H1 (cell line): ENCODE measurements at regions not wholly inside any gene's neighbourhood (a gene's known extent, or its start where the extent isn't known, plus 50 kb on each side); places are given as distances from the start of the nearest gene placed in this dataset.

Source experiments
- CHD2 ChIP-seq: IDR thresholded peaks from 2 replicates; pipeline ENCODE4 v1.6.1; 2012; ENCODE audit warnings: low read length, improper control_type of control experiment
- EGR1 ChIP-seq: IDR thresholded peaks from 2 replicates; pipeline ENCODE4 v1.6.1; 2011; ENCODE audit warnings: low read depth, low read length, borderline replicate concordance
- EZH2 ChIP-seq: fragments of 200-600 bp; sonication (generic); IDR thresholded peaks from 2 replicates; pipeline ENCODE4 v1.7.1; 2012; ENCODE audit warnings: low read depth, mild to moderate bottlenecking, moderate library complexity, low read length, inconsistent platforms; ENCODE audit not compliant: severe bottlenecking
- GTF2F1 ChIP-seq: IDR thresholded peaks from 2 replicates; pipeline ENCODE4 v1.6.1; 2012; ENCODE audit warnings: low read depth, low read length, improper control_type of control experiment, borderline replicate concordance
- MAFK ChIP-seq: IDR thresholded peaks from 2 replicates; pipeline ENCODE4 v1.6.1; 2012; ENCODE audit warnings: low read depth, mild to moderate bottlenecking, improper control_type of control experiment, low read length
- POLR2A ChIP-seq, 2 experiments: IDR thresholded peaks; 1 replicate in 1 of 2; 2 replicates in 1 of 2; pipeline ENCODE4 v1.6.1; 2011; ENCODE audit warnings: low read depth in 2 of 2, low read length in 2 of 2, mild to moderate bottlenecking in 2 of 2; ENCODE audit errors: control extremely low read depth in 1 of 2
- POLR2AphosphoS5 ChIP-seq: IDR thresholded peaks from 2 replicates; pipeline ENCODE4 v1.6.1; 2011; ENCODE audit warnings: low read depth, low read length
- RFX5 ChIP-seq: IDR thresholded peaks from 2 replicates; pipeline ENCODE4 v1.6.1; 2011; ENCODE audit warnings: low read depth, low read length, improper control_type of control experiment, borderline replicate concordance
- SP1 ChIP-seq: IDR thresholded peaks from 2 replicates; pipeline ENCODE4 v1.6.1; 2011; ENCODE audit warnings: low read depth, low read length
- TCF12 ChIP-seq: IDR thresholded peaks from 2 replicates; pipeline ENCODE4 v1.6.1; 2011; ENCODE audit warnings: low read depth, mild to moderate bottlenecking, low read length
- YY1 ChIP-seq: IDR thresholded peaks from 2 replicates; pipeline ENCODE4 v1.6.1; 2011; ENCODE audit warnings: low read depth, mild to moderate bottlenecking, low read length
- TF ChIP-seq, protein P1 (sequence below), 3 experiments: IDR thresholded peaks; 1 replicate in 2 of 3; 2 replicates in 1 of 3; pipeline versions ENCODE4 v1.5.1 to v1.6.1; 2011; ENCODE audit warnings: low read length in 3 of 3, mild to moderate bottlenecking in 3 of 3, inconsistent platforms in 2 of 3, low read depth in 1 of 3, moderate library complexity in 1 of 3; ENCODE audit not compliant: insufficient read depth in 1 of 3; ENCODE audit errors: control extremely low read depth in 1 of 3
- TF ChIP-seq, protein P2 (sequence below): IDR thresholded peaks from 2 replicates; pipeline ENCODE4 v1.6.1; 2012; ENCODE audit warnings: low read length, inconsistent platforms
- TF ChIP-seq, protein P3 (sequence below): IDR thresholded peaks from 2 replicates; pipeline ENCODE4 v1.6.1; 2011; ENCODE audit warnings: low read depth, mild to moderate bottlenecking, low read length; ENCODE audit not compliant: insufficient read depth

DNA sequence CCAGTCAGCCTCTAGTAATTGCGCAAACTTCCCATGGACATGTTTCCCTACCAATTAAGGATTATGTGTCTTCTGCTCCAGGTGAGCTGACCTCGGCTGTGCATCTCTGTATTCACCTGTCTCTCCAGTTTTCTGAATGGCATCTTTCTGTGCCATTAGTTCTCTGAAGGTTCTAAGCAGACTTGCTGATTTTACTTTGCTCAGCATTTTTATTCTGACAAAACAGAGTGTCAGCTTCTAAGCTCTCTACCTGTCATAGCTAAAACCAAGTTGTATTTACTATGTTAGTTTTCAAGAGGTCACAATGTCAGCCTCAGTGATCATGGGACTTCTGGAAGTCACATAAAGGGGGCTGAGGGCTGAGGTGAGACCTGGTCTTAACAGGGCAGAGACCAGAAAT lies 116.0 kb upstream of the HSFY2 start:
- TF ChIP-seq, protein P1, sequence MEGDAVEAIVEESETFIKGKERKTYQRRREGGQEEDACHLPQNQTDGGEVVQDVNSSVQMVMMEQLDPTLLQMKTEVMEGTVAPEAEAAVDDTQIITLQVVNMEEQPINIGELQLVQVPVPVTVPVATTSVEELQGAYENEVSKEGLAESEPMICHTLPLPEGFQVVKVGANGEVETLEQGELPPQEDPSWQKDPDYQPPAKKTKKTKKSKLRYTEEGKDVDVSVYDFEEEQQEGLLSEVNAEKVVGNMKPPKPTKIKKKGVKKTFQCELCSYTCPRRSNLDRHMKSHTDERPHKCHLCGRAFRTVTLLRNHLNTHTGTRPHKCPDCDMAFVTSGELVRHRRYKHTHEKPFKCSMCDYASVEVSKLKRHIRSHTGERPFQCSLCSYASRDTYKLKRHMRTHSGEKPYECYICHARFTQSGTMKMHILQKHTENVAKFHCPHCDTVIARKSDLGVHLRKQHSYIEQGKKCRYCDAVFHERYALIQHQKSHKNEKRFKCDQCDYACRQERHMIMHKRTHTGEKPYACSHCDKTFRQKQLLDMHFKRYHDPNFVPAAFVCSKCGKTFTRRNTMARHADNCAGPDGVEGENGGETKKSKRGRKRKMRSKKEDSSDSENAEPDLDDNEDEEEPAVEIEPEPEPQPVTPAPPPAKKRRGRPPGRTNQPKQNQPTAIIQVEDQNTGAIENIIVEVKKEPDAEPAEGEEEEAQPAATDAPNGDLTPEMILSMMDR (IDR thresholded peaks at IDR 0.05; ENCODE audit: control extremely low read depth in 1 of 3, insufficient read depth in 1 of 3, low read depth in 1 of 3, low read length in 3 of 3), result no peak
- TF ChIP-seq SP1, result no peak
- TF ChIP-seq CHD2, result no peak
- TF ChIP-seq EZH2, result no peak
- no peak for TF ChIP-seq POLR2AphosphoS5
- TF ChIP-seq, protein P2, sequence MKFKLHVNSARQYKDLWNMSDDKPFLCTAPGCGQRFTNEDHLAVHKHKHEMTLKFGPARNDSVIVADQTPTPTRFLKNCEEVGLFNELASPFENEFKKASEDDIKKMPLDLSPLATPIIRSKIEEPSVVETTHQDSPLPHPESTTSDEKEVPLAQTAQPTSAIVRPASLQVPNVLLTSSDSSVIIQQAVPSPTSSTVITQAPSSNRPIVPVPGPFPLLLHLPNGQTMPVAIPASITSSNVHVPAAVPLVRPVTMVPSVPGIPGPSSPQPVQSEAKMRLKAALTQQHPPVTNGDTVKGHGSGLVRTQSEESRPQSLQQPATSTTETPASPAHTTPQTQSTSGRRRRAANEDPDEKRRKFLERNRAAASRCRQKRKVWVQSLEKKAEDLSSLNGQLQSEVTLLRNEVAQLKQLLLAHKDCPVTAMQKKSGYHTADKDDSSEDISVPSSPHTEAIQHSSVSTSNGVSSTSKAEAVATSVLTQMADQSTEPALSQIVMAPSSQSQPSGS, result no peak
- no peak for TF ChIP-seq MAFK
- TF ChIP-seq GTF2F1, result no peak
- TF ChIP-seq RFX5, result no peak
- TF ChIP-seq, protein P3, sequence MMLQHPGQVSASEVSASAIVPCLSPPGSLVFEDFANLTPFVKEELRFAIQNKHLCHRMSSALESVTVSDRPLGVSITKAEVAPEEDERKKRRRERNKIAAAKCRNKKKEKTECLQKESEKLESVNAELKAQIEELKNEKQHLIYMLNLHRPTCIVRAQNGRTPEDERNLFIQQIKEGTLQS, result no peak
- no peak for TF ChIP-seq EGR1
- TF ChIP-seq TCF12, result no peak
- no peak for TF ChIP-seq POLR2A (IDR thresholded peaks at IDR 0.05; ENCODE audit: control extremely low read depth in 1 of 2, low read depth in 2 of 2, low read length in 2 of 2)
- TF ChIP-seq YY1, result no peak
